ENCODE measurements at regions not wholly inside any gene's neighbourhood (a gene's known extent, or its start where the extent isn't known, plus 50 kb on each side); places are given as distances from the start of the nearest gene placed in this dataset.

DNA sequence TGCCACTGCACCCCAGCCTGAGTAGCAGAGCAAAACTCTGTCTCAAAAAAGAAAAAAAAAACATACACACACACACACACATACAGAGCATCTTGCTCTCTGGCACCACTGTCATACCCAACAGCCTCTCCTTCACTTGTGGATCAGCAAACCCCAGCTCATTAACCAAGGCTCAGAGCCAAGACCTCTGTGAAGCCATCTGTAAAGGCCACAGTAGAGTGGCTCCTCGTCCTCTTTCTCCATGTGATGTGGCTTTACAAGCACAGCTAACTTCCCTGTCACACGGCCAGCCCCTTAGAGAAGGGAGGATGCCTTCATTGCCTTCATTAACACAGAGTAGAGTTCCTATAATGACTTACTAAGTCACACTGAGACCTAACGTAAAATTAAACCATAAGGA lies 62.7 kb upstream of the LSM14A start:
- Histone ChIP-seq H3K9me3 (ENCODE audit: low read depth, low read length, poor library complexity, severe bottlenecking) (no peaks in the 10 kb centered on the region), H3K4me1 (ENCODE audit: insufficient read depth, low read length, poor library complexity, severe bottlenecking) (no peaks in the 10 kb centered on the region), H3K27me3 (replicated peaks; ENCODE audit: insufficient read depth, low read depth, low read length, poor library complexity) (no peaks in the 10 kb centered on the region), H3K4me3 (ENCODE audit: low read depth, low read length, poor library complexity, severe bottlenecking) (no peak overlapping the region), H3K27ac (ENCODE audit: low read depth, low read length, poor library complexity, severe bottlenecking) (no peak overlapping the region), H3K36me3 (ENCODE audit: insufficient read depth, low read length, poor library complexity, severe bottlenecking) (no peaks in the 10 kb centered on the region)
- no peak for DNase-seq (ENCODE audit: low spot score)
- CTCF ChIA-PET, result no interaction called here
- POLR2A ChIA-PET (ENCODE audit: low non-redundant PET), result no interaction called here
- TF ChIP-seq EZH2 (IDR thresholded peaks at IDR 0.05; ENCODE audit: borderline replicate concordance, low read depth, low read length, poor library complexity, severe bottlenecking) (no peak), CTCF (conservative IDR thresholded peaks at IDR 0.05; ENCODE audit: low read depth, low read length) (no peak)
- no TSS peak for BruUV-seq (replicated peaks)
- intact Hi-C loops (cut with micrococcal nuclease; ENCODE audit: unreplicated experiment), result no loop called here

DNA sequence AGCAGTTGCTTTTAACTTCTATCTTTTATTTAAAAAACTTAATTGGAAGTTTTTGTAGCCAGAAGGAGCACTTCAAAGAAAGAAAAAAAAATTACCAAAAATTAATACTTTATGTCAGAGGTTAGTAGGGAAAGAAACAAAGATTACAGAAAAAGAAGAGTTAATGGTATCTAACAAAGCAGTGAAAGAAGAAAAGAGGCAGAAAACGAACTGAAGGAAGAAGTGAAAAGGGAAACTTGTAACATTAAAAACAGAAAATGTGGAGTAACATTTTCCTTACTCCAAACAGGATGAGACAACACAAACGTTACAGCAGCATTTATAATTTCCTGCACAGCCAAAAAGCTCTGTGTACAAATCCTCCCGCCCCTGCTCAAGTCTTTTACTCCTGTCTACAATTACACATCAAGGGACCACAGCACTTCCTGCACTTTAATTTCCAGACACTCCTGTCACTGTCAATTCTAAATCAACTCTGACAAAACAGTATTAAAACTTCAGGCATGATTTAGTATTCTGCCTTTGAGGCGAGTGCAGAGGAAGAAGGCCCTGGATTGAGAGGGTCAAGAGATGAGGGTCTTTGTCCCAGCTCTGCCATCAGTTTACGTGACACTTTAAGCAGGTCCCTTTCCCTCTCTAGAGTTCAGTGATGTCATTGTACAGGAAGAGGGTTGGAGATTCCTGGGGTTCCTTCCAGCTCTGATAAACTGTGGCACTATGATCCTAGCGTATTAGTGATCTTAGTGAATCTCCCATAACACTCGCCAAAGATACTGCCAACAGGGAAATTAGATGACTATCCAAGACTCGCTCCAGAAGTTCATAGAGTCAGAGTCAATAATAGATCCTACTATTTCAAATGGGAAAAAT lies 53.2 kb upstream of the LSM14A start:
- H3K27ac ChIP-seq (ENCODE audit: low read depth, low read length, poor library complexity, severe bottlenecking), result no peak overlapping the region
- no peaks in the 10 kb centered on the region for H3K9me3 ChIP-seq (ENCODE audit: low read depth, low read length, poor library complexity, severe bottlenecking)
- ChIA-PET POLR2A (ENCODE audit: low non-redundant PET) (no interaction called here), CTCF (no interaction called here)
- intact Hi-C loops (cut with micrococcal nuclease; ENCODE audit: unreplicated experiment), result loop anchor here (1.0 kb wide), 1 partner anchor 26 kb away; no protein-coding TSS in a partner anchor
- H3K27me3 ChIP-seq (replicated peaks; ENCODE audit: insufficient read depth, low read depth, low read length, poor library complexity), result no peaks in the 10 kb centered on the region
- no TSS peak for BruUV-seq (replicated peaks)
- DNase-seq (ENCODE audit: low spot score), result peak; percentile 30
- H3K4me3 ChIP-seq (ENCODE audit: low read depth, low read length, poor library complexity, severe bottlenecking), result no peak overlapping the region
- peaks cover 8% of the 10 kb centered on the region for H3K4me1 ChIP-seq (ENCODE audit: insufficient read depth, low read length, poor library complexity, severe bottlenecking)
- H3K36me3 ChIP-seq (ENCODE audit: insufficient read depth, low read length, poor library complexity, severe bottlenecking), result no peaks in the 10 kb centered on the region
- TF ChIP-seq CTCF (conservative IDR thresholded peaks at IDR 0.05; ENCODE audit: low read depth, low read length), result no peak

DNA sequence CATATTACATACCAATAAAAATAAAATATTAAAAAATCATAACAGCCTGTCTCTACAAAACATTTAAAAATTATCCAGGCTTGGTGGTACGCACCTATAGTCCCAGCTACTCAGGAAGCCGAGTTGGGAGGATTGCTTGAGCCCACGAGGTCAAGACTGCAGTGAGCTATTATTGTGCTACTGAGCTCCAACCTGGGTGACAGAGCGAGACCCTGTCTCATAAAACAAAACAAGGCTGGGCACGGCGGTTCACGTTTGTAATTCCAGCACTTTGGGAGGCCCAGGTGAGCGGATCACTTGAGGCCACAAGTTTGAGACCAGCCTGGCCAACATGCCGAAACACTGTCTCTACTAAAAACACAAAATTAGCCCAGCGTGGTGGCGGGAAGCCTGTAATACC lies 52.2 kb upstream of the LSM14A start:
- Histone ChIP-seq H3K4me3 (ENCODE audit: low read depth, low read length, poor library complexity, severe bottlenecking) (no peak overlapping the region), H3K27me3 (replicated peaks; ENCODE audit: insufficient read depth, low read depth, low read length, poor library complexity) (no peaks in the 10 kb centered on the region), H3K4me1 (ENCODE audit: insufficient read depth, low read length, poor library complexity, severe bottlenecking) (peaks cover 8% of the 10 kb centered on the region), H3K27ac (ENCODE audit: low read depth, low read length, poor library complexity, severe bottlenecking) (no peak overlapping the region), H3K36me3 (ENCODE audit: insufficient read depth, low read length, poor library complexity, severe bottlenecking) (no peaks in the 10 kb centered on the region), H3K9me3 (ENCODE audit: low read depth, low read length, poor library complexity, severe bottlenecking) (no peaks in the 10 kb centered on the region)
- ChIA-PET POLR2A (ENCODE audit: low non-redundant PET) (no interaction called here), CTCF (no interaction called here)
- TF ChIP-seq EZH2 (IDR thresholded peaks at IDR 0.05; ENCODE audit: borderline replicate concordance, low read depth, low read length, poor library complexity, severe bottlenecking), result no peak
- no peak for TF ChIP-seq CTCF (conservative IDR thresholded peaks at IDR 0.05; ENCODE audit: low read depth, low read length)
- intact Hi-C loops (cut with micrococcal nuclease; ENCODE audit: unreplicated experiment), result no loop called here
- DNase-seq (ENCODE audit: low spot score), result no peak
- no TSS peak for BruUV-seq (replicated peaks)

All from A673 (cell line).